PC-9 (cell line): ENCODE measurements at regions not wholly inside any gene's neighbourhood (a gene's known extent, or its start where the extent isn't known, plus 50 kb on each side); places are given as distances from the start of the nearest gene placed in this dataset.
"Not testable (repeated sequence)": the region's sequence is repeated elsewhere in the genome, so short reads cannot be mapped to it uniquely, and the experiment has no call there.

Experiments
- BruUV-seq: library from RNA; stranded (reverse); fragments of 400-500 nt; replicated peaks from 2 replicates; lab custom pipeline; 2021; lab: Mats Ljungman, UMichigan
- CTCF ChIA-PET: fragments of 300-600 bp; sonication (Branson Sonifier 250); formaldehyde crosslinking; loops from one replicate; lab custom pipeline; 2022; ENCODE audit warnings: antibody characterized with exemption; lab: Charles Lee
- POLR2A ChIA-PET: fragments of 300-600 bp; sonication (Branson Sonifier 250); formaldehyde crosslinking; loops from one replicate; lab custom pipeline; 2022; ENCODE audit warnings: antibody characterized with exemption; ENCODE audit not compliant: unreplicated experiment; lab: Charles Lee
- DNase-seq, 2 experiments: peaks; one replicate each; pipeline versions ENCODE4 v3.0.0 to v3.0.0-alpha.2; 2015 to 2022; ENCODE audit warnings: mixed read lengths in 1 of 2
- H2AFZ ChIP-seq: fragments of 200-600 bp; sonication (generic); 2 replicates; pipeline ENCODE4 v1.8.1; 2017; ENCODE audit warnings: antibody characterized with exemption
- H3F3A ChIP-seq: fragments of 200-600 bp; sonication (generic); 2 replicates; pipeline ENCODE4 v1.8.1; 2017; ENCODE audit warnings: antibody characterized with exemption, mild to moderate bottlenecking, low read depth; ENCODE audit not compliant: insufficient read depth
- H3K27ac ChIP-seq: fragments of 200-600 bp; sonication (generic); 2 replicates; pipeline ENCODE4 v1.6.1; 2016; ENCODE audit warnings: mixed run types
- H3K27me3 ChIP-seq: fragments of 200-600 bp; sonication (generic); 2 replicates; pipeline ENCODE4 v1.6.1; 2016; ENCODE audit warnings: low read depth, mixed run types; ENCODE audit not compliant: insufficient read depth
- H3K36me3 ChIP-seq: fragments of 200-600 bp; sonication (generic); 2 replicates; pipeline ENCODE4 v1.6.1; 2016; ENCODE audit warnings: low read depth, mixed run types
- H3K4me1 ChIP-seq: fragments of 200-600 bp; sonication (generic); replicated peaks from 2 replicates; pipeline ENCODE4 v1.6.1; 2016; ENCODE audit warnings: mixed run types; ENCODE audit not compliant: insufficient read depth
- H3K4me2 ChIP-seq: fragments of 200-600 bp; sonication (generic); 2 replicates; pipeline ENCODE4 v1.6.1; 2017; ENCODE audit warnings: mixed run types
- H3K4me3 ChIP-seq: fragments of 200-600 bp; sonication (generic); 2 replicates; pipeline ENCODE4 v1.6.1; 2016; ENCODE audit warnings: mixed run types
- H3K79me2 ChIP-seq: fragments of 200-600 bp; sonication (generic); 2 replicates; pipeline ENCODE4 v1.6.1; 2017; ENCODE audit warnings: low read depth, mixed run types
- H3K9me2 ChIP-seq: fragments of 200-600 bp; sonication (generic); 2 replicates; pipeline ENCODE4 v1.8.1; 2017; ENCODE audit warnings: mild to moderate bottlenecking; ENCODE audit not compliant: insufficient read depth
- H3K9me3 ChIP-seq: fragments of 200-600 bp; sonication (generic); 2 replicates; pipeline ENCODE4 v1.8.1; 2016; ENCODE audit warnings: low read depth; ENCODE audit not compliant: insufficient read depth
- H4K20me1 ChIP-seq: fragments of 200-600 bp; sonication (generic); 2 replicates; pipeline ENCODE4 v1.8.1; 2017; ENCODE audit not compliant: insufficient read depth
- EZH2 ChIP-seq: fragments of 200-600 bp; sonication (generic); IDR thresholded peaks from 2 replicates; pipeline ENCODE4 v1.8.0; 2017; ENCODE audit warnings: antibody characterized with exemption, low read depth
- intact Hi-C: fragments of 100-400 bp; cut with micrococcal nuclease; formaldehyde crosslinking; loops from one replicate; pipeline ENCODE4 v1.10.0; 2022; ENCODE audit not compliant: unreplicated experiment
- TF ChIP-seq, protein P1 (sequence below): fragments of 200-600 bp; sonication (generic); conservative IDR thresholded peaks from 2 replicates; pipeline ENCODE4 v1.6.1; 2017; ENCODE audit warnings: mixed run types, antibody characterized with exemption, mild to moderate bottlenecking, moderate library complexity

DNA sequence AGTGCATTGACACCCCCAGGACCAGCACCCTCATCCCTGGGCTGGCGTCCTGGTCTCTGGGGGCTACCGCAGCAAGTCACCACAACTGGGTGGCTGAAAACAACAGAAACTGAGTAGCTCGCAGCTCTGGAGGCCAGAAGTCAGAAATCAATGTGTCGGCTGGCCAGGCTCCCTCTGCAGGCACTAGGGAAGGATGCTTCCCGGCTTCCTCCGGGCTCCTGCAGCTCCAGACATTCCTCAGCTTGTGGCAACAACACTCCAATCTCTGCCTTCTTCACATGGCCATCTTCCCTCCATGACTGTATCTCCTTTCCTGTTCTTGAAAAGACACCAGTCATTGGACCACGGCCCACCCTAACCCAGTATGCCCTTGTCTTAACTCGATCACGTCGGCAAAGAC, 224.2 kb downstream of the NPHP4 start:
- DNase-seq = no peak
- Histone ChIP-seq H3K4me3 (no peak overlapping the region), H3K36me3 (no peaks in the 10 kb centered on the region), H2AFZ (no peak overlapping the region), H3K9me3 (no peaks in the 10 kb centered on the region), H3K4me1 (no peaks in the 10 kb centered on the region), H3K27ac (no peak overlapping the region), H3K4me2 (no peak overlapping the region), H3F3A (no peaks in the 10 kb centered on the region), H3K79me2 (no peaks in the 10 kb centered on the region), H3K27me3 (peaks cover 74% of the 10 kb centered on the region), H3K9me2 (no peaks in the 10 kb centered on the region), H4K20me1 (no peaks in the 10 kb centered on the region)
- ChIA-PET POLR2A (no interaction called here), CTCF (no interaction called here)
- intact Hi-C loops = no loop called here
- TF ChIP-seq, protein P1, sequence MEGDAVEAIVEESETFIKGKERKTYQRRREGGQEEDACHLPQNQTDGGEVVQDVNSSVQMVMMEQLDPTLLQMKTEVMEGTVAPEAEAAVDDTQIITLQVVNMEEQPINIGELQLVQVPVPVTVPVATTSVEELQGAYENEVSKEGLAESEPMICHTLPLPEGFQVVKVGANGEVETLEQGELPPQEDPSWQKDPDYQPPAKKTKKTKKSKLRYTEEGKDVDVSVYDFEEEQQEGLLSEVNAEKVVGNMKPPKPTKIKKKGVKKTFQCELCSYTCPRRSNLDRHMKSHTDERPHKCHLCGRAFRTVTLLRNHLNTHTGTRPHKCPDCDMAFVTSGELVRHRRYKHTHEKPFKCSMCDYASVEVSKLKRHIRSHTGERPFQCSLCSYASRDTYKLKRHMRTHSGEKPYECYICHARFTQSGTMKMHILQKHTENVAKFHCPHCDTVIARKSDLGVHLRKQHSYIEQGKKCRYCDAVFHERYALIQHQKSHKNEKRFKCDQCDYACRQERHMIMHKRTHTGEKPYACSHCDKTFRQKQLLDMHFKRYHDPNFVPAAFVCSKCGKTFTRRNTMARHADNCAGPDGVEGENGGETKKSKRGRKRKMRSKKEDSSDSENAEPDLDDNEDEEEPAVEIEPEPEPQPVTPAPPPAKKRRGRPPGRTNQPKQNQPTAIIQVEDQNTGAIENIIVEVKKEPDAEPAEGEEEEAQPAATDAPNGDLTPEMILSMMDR = no peak
- no peak for TF ChIP-seq EZH2
- BruUV-seq = no TSS peak

DNA sequence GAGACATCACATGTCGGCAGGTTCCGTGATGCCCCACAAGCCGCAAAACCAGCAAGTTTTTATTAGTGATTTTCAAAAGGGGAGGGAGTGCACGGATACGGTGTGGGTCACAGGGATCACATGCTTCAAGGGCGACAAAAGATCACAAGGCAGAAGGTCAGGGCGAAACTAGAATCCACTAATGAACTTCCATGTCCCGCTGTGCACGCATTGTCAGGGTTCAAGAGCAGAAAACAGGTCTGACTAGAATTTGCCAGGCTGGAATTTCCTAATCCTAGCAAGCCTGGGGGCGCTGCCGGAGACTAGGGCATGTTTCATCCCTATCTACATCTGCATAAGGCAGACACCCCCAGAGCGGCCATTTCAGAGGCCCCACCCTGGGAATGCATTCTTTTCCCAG, 225.2 kb downstream of the NPHP4 start:
- H3K4me1 ChIP-seq, DNase-seq, H3K4me2 ChIP-seq, H3K9me3 ChIP-seq, H4K20me1 ChIP-seq, H3K27ac ChIP-seq, H3K4me3 ChIP-seq, H2AFZ ChIP-seq, BruUV-seq, POLR2A ChIA-PET, CTCF ChIA-PET, H3K9me2 ChIP-seq, H3K79me2 ChIP-seq, H3F3A ChIP-seq, H3K36me3 ChIP-seq, intact Hi-C loops: not testable (repeated sequence)
- H3K27me3 ChIP-seq = peaks cover 67% of the 10 kb centered on the region

DNA sequence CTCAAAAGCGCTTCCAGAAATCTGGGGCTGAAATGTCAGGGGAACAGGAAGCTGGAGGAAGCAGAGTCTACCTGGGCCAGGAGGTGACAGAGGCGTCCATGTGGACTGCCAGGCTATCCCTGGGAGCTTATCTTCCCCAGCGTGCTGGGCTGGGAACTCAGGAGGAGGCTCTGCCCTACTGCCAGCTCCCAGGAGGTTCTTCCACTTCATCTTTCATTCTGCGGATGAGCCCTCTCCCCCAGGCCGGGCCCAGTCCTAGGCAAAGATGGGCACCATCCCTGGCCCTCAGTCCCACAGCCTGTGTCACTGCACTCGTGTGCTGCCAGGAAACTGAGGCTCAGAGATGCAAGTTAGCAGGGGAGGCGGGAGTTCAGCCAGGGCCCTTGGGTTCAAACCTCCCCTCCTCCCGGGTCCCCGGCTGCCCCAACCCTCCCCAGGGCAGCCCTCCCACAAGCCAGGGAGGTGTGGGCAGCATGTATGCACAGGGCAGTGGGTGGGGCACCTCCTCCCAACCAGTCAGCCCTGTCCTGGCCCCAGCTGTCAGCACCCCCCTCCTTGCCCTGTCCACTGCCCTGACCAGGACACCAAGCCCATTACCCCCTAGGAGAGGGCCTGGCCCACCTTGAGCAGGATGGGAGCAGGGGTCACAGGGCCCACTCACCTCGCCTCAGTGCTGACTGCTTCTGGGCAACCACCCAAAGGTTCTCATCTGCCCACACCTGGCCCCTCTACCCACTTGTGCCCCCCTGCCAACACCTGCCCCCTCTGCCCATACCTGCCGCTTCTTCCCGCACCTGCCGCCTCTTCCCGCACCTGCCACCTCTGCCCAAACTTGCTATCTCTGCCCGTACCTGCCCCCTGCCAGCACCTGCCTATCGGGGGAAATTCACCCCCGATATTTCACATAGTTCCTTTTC, 226.0 kb downstream of the NPHP4 start:
- no peak overlapping the region for H3K4me3 ChIP-seq
- DNase-seq = no peak
- intact Hi-C loops = no loop called here
- no peaks in the 10 kb centered on the region for H3K36me3 ChIP-seq
- TF ChIP-seq, protein P1 = no peak
- no peak for TF ChIP-seq EZH2
- no peak overlapping the region for H3K4me2 ChIP-seq
- ChIA-PET POLR2A (no interaction called here), CTCF (no interaction called here)
- BruUV-seq = no TSS peak
- H3K27ac ChIP-seq = no peak overlapping the region
- H2AFZ ChIP-seq = no peak overlapping the region
- H3K9me3 ChIP-seq = no peaks in the 10 kb centered on the region
- H3K9me2 ChIP-seq = no peaks in the 10 kb centered on the region
- peaks cover 61% of the 10 kb centered on the region for H3K27me3 ChIP-seq
- H3K79me2 ChIP-seq = no peaks in the 10 kb centered on the region
- H3F3A ChIP-seq = no peaks in the 10 kb centered on the region
- no peaks in the 10 kb centered on the region for H3K4me1 ChIP-seq
- no peaks in the 10 kb centered on the region for H4K20me1 ChIP-seq
